ENCODE measurements at regions not wholly inside any gene's neighbourhood (a gene's known extent, or its start where the extent isn't known, plus 50 kb on each side); places are given as distances from the start of the nearest gene placed in this dataset.
"Not testable (repeated sequence)": the region's sequence is repeated elsewhere in the genome, so short reads cannot be mapped to it uniquely, and the experiment has no call there.

DNA sequence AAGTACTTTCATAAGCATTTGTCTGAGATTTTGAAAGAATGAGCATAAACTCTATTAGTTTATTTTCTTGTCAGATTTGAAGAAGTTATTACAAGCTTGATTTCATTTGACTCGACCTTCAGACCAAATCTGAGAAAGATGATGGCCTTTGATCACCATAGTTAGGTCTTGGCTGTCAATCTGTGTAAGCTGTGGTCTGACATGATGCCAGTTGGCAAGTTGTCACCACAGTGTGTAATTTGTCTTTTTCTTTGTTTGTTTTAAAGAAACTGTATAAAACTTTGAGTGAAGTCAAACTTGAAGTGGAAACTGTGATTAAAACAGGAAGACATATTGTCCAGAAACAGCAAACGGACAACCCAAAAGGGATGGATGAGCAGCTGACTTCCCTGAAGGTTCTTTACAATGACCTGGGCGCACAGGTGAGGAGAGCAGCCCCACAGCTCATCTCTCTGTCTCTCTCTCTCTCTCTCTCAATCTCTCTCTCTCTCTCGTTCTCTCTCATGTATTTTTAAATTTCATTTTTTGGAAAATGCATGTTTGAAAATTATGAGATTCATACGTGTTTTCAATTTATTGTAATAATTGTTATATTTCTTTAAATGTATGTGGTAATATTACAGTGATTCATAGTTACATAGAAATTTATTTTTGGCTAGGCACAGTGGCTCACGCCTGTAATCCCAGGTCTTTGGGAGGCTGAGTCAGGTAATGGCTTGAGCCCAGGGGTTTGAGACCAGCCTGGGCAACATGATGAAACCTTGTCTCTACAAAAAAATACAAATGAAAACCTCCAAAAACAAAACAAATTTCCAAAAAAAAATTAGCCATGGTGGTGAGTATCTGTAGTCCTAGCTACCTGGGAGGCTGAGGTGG is 208.1 kb downstream of the UTRN start:
- H3K36me3 Mint-ChIP-seq (ENCODE audit: insufficient read depth in 1 of 3, low read depth in 3 of 3): peaks cover 8 to 40% (median 31%) of the 10 kb centered on the region in 3 experiments; a peak in 6 of 7 replicates
- no peak overlapping the region for H3K14ac ChIP-seq (ENCODE audit: insufficient read depth, low read length)
- H4K5ac ChIP-seq (ENCODE audit: insufficient read length, low read depth, low read length): no peak overlapping the region
- H2BK120ac ChIP-seq (ENCODE audit: low read depth, low read length, poor library complexity, severe bottlenecking): no peak overlapping the region
- TF ChIP-seq, protein P1, sequence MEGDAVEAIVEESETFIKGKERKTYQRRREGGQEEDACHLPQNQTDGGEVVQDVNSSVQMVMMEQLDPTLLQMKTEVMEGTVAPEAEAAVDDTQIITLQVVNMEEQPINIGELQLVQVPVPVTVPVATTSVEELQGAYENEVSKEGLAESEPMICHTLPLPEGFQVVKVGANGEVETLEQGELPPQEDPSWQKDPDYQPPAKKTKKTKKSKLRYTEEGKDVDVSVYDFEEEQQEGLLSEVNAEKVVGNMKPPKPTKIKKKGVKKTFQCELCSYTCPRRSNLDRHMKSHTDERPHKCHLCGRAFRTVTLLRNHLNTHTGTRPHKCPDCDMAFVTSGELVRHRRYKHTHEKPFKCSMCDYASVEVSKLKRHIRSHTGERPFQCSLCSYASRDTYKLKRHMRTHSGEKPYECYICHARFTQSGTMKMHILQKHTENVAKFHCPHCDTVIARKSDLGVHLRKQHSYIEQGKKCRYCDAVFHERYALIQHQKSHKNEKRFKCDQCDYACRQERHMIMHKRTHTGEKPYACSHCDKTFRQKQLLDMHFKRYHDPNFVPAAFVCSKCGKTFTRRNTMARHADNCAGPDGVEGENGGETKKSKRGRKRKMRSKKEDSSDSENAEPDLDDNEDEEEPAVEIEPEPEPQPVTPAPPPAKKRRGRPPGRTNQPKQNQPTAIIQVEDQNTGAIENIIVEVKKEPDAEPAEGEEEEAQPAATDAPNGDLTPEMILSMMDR (conservative IDR thresholded peaks at IDR 0.05): no peak
- no peak overlapping the region for H4K8ac ChIP-seq (replicated peaks; ENCODE audit: insufficient read length, low read depth, low read length)
- no peaks in the 10 kb centered on the region for H4K20me1 ChIP-seq (ENCODE audit: control insufficient read depth, insufficient read depth, insufficient read length)
- no peaks in the 10 kb centered on the region for H3K79me1 ChIP-seq (ENCODE audit: insufficient read depth, low read depth, low read length, poor library complexity, severe bottlenecking)
- H2BK12ac ChIP-seq (ENCODE audit: insufficient read length, low read depth, low read length): no peak overlapping the region
- H2BK5ac ChIP-seq (ENCODE audit: insufficient read length, low read length): no peak overlapping the region
- H2BK15ac ChIP-seq (ENCODE audit: low read depth, low read length): no peak overlapping the region
- H3K9me3 ChIP-seq (ENCODE audit: control insufficient read depth, low read depth, low read length): no peaks in the 10 kb centered on the region
- no peak overlapping the region for H3K9ac ChIP-seq (ENCODE audit: extremely low read depth, insufficient read length, low read length)
- no peaks in the 10 kb centered on the region for H3K4me1 ChIP-seq (ENCODE audit: insufficient read depth, low read length)
- H3K18ac ChIP-seq (ENCODE audit: insufficient read length, low read depth, low read length): no peak overlapping the region
- no peak overlapping the region for H2BK20ac ChIP-seq (ENCODE audit: low read depth, low read length, poor library complexity, severe bottlenecking)
- DNase-seq: no peak
- H3K4me3 Mint-ChIP-seq: no peak overlapping the region
- no peak overlapping the region for H2AFZ ChIP-seq (ENCODE audit: low read length)
- H4K91ac ChIP-seq (ENCODE audit: insufficient read length, low read depth, low read length): no peak overlapping the region
- H3K4me2 ChIP-seq (ENCODE audit: insufficient read depth, insufficient read length, low read length): no peak overlapping the region
- H3K79me2 ChIP-seq (ENCODE audit: insufficient read depth, low read length): no peaks in the 10 kb centered on the region
- no peaks in the 10 kb centered on the region for H3K27me3 Mint-ChIP-seq (ENCODE audit: low read depth)
- H3K27ac ChIP-seq (ENCODE audit: insufficient read length, low read depth, low read length): no peak overlapping the region
- no peak overlapping the region for H3K56ac ChIP-seq (ENCODE audit: insufficient read length, low read depth, low read length)
- no CpG with 5 or more reads among the region's 6 CpGs for WGBS (ENCODE audit: extremely low coverage, insufficient read length, low lambda C conversion rate)
- no peaks in the 10 kb centered on the region for H3K23me2 ChIP-seq (ENCODE audit: insufficient read length, low read depth, low read length, poor library complexity, severe bottlenecking)
- no peak overlapping the region for H2AK5ac ChIP-seq (ENCODE audit: insufficient read length, low read length)
- no peak overlapping the region for H3K27ac Mint-ChIP-seq
- no peaks in the 10 kb centered on the region for H3K27me3 ChIP-seq (ENCODE audit: insufficient read depth, low read length)
- H3K9me3 Mint-ChIP-seq: no peaks in the 10 kb centered on the region
- 0 out of 4 replicates have a peak, but pooled peaks cover 0 to 2% of the 10 kb centered on the region in 2 experiments for H3K4me1 Mint-ChIP-seq
- H3T11ph ChIP-seq (ENCODE audit: low read length): no peak overlapping the region
- H3K4ac ChIP-seq (ENCODE audit: low read depth, low read length): no peak overlapping the region
- H3K23ac ChIP-seq (ENCODE audit: insufficient read length, low read depth, low read length): no peak overlapping the region

DNA sequence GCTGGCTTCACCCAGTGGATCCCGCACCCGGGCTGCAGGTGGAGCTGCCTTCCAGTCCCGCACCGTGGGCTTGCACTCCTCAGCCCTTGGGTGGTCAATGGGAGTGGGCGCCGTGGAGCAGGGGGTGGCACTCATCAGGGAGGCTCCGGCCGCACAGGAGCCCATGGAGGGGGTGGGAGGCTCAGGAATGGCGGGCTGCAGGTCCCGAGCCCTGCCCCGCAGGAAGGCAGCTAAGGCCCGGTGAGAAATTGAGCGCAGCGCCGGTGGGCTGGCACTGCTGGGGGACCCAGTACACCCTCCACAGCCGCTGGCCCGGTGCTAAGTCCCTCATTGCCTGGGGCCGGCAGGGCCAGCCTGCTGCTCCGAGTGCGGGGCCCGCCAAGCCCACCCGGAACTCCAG is 209.9 kb downstream of the UTRN start:
- H4K91ac ChIP-seq (ENCODE audit: insufficient read length, low read depth, low read length); H3K4me1 ChIP-seq (ENCODE audit: insufficient read depth, low read length); H4K20me1 ChIP-seq (ENCODE audit: control insufficient read depth, insufficient read depth, insufficient read length); H3K4ac ChIP-seq (ENCODE audit: low read depth, low read length); H3K56ac ChIP-seq (ENCODE audit: insufficient read length, low read depth, low read length); H3K27ac ChIP-seq (ENCODE audit: insufficient read length, low read depth, low read length); H4K5ac ChIP-seq (ENCODE audit: insufficient read length, low read depth, low read length); H3K79me2 ChIP-seq (ENCODE audit: insufficient read depth, low read length); H2BK12ac ChIP-seq (ENCODE audit: insufficient read length, low read depth, low read length); H3K27me3 ChIP-seq (ENCODE audit: insufficient read depth, low read length); H3T11ph ChIP-seq (ENCODE audit: low read length); H3K4me3 Mint-ChIP-seq; H3K23ac ChIP-seq (ENCODE audit: insufficient read length, low read depth, low read length); H3K9me3 ChIP-seq (ENCODE audit: control insufficient read depth, low read depth, low read length); H3K27me3 Mint-ChIP-seq (ENCODE audit: low read depth); H3K23me2 ChIP-seq (ENCODE audit: insufficient read length, low read depth, low read length, poor library complexity, severe bottlenecking); H3K18ac ChIP-seq (ENCODE audit: insufficient read length, low read depth, low read length); H4K8ac ChIP-seq (replicated peaks; ENCODE audit: insufficient read length, low read depth, low read length); H2AFZ ChIP-seq (ENCODE audit: low read length); H2BK20ac ChIP-seq (ENCODE audit: low read depth, low read length, poor library complexity, severe bottlenecking); H3K27ac Mint-ChIP-seq; H3K4me2 ChIP-seq (ENCODE audit: insufficient read depth, insufficient read length, low read length); H3K9me3 Mint-ChIP-seq; H2BK5ac ChIP-seq (ENCODE audit: insufficient read length, low read length); H3K79me1 ChIP-seq (ENCODE audit: insufficient read depth, low read depth, low read length, poor library complexity, severe bottlenecking); H2AK5ac ChIP-seq (ENCODE audit: insufficient read length, low read length); DNase-seq; H2BK15ac ChIP-seq (ENCODE audit: low read depth, low read length); H3K9ac ChIP-seq (ENCODE audit: extremely low read depth, insufficient read length, low read length); H2BK120ac ChIP-seq (ENCODE audit: low read depth, low read length, poor library complexity, severe bottlenecking); H3K4me1 Mint-ChIP-seq; H3K14ac ChIP-seq (ENCODE audit: insufficient read depth, low read length): not testable (repeated sequence)
- peaks cover 8 to 41% (median 33%) of the 10 kb centered on the region in 3 experiments; a peak in 6 of 7 replicates for H3K36me3 Mint-ChIP-seq (ENCODE audit: insufficient read depth in 1 of 3, low read depth in 3 of 3)
- WGBS (ENCODE audit: extremely low coverage, insufficient read length, low lambda C conversion rate): no CpG with 5 or more reads among the region's 22 CpGs

All from H9 (cell line).